Progenitor cell of endocrine pancreas (in vitro differentiated cells): ENCODE measurements at regions not wholly inside any gene's neighbourhood (a gene's known extent, or its start where the extent isn't known, plus 50 kb on each side); places are given as distances from the start of the nearest gene placed in this dataset.

Source experiments
- DNase-seq: peaks from one replicate; pipeline ENCODE4 v3.0.0; 2021; ENCODE audit warnings: low spot score; ENCODE audit not compliant: unreplicated experiment
- H3K27ac Mint-ChIP-seq: 2 replicates; pipeline ENCODE4 v1.8.0; 2021; ENCODE audit warnings: mild to moderate bottlenecking, moderate library complexity, mixed read lengths
- H3K27me3 Mint-ChIP-seq: 2 replicates; pipeline ENCODE4 v1.8.0; 2021; ENCODE audit warnings: mixed read lengths
- H3K36me3 Mint-ChIP-seq: 2 replicates; pipeline ENCODE4 v1.8.0; 2022; ENCODE audit warnings: mixed read lengths; ENCODE audit not compliant: insufficient read depth
- H3K4me1 Mint-ChIP-seq: 2 replicates; pipeline ENCODE4 v1.8.0; 2021; ENCODE audit warnings: low read depth, mixed read lengths
- H3K4me3 Mint-ChIP-seq: 2 replicates; pipeline ENCODE4 v1.8.0; 2021; ENCODE audit warnings: low read depth, mild to moderate bottlenecking, moderate library complexity, mixed read lengths
- H3K9me3 Mint-ChIP-seq: 2 replicates; pipeline ENCODE4 v1.8.0; 2021; ENCODE audit warnings: low read depth, mixed read lengths
- CTCF ChIP-seq: fragments of 200-600 bp; sonication (generic); IDR thresholded peaks from one replicate; pipeline ENCODE4 v1.5.0; 2021; ENCODE audit warnings: antibody characterized with exemption, mild to moderate bottlenecking; ENCODE audit not compliant: unreplicated experiment

GRCh38 chr2:196380098-196380497 is 208.7 kb upstream of the STK17B start:
- Mint-ChIP-seq H3K4me3 (no peak overlapping the region), H3K27ac (no peak overlapping the region), H3K4me1 (no peaks in the 10 kb centered on the region), H3K27me3 (no peaks in the 10 kb centered on the region), H3K36me3 (no peaks in the 10 kb centered on the region), H3K9me3 (no peaks in the 10 kb centered on the region)
- no peak for TF ChIP-seq CTCF
- DNase-seq, result no peak

GRCh38 chr2:196380575-196380974 is 209.2 kb upstream of the STK17B start:
- DNase-seq, result no peak

GRCh38 chr2:196381464-196381863 is 210.1 kb upstream of the STK17B start:
- H3K36me3 Mint-ChIP-seq, result no peaks in the 10 kb centered on the region
- TF ChIP-seq CTCF, result no peak
- H3K9me3 Mint-ChIP-seq, result no peaks in the 10 kb centered on the region
- H3K27me3 Mint-ChIP-seq, result no peaks in the 10 kb centered on the region
- no peak overlapping the region for H3K27ac Mint-ChIP-seq
- H3K4me3 Mint-ChIP-seq, result no peak overlapping the region
- H3K4me1 Mint-ChIP-seq, result no peaks in the 10 kb centered on the region
- DNase-seq, result no peak

More at GRCh38 chr2:196380575-196380974, 209.2 kb upstream of the STK17B start:
- Mint-ChIP-seq H3K27me3 (no peaks in the 10 kb centered on the region), H3K27ac (no peak overlapping the region), H3K4me3 (no peak overlapping the region), H3K36me3 (no peaks in the 10 kb centered on the region), H3K4me1 (no peaks in the 10 kb centered on the region), H3K9me3 (no peaks in the 10 kb centered on the region)
- TF ChIP-seq CTCF, result no peak

- no peak overlapping the region for H3K27ac Mint-ChIP-seq
- H3K9me3 Mint-ChIP-seq, result no peaks in the 10 kb centered on the region
- H3K27me3 Mint-ChIP-seq, result no peaks in the 10 kb centered on the region
- H3K4me3 Mint-ChIP-seq, result no peak overlapping the region
- TF ChIP-seq CTCF, result no peak
- H3K36me3 Mint-ChIP-seq, result no peaks in the 10 kb centered on the region
- H3K4me1 Mint-ChIP-seq, result no peaks in the 10 kb centered on the region
- no peak for DNase-seq
Measured at GRCh38 chr2:196383799-196384198, 212.4 kb upstream of the STK17B start.

GRCh38 chr2:196384729-196385128 is 213.4 kb upstream of the STK17B start:
- TF ChIP-seq CTCF, result no peak
- H3K9me3 Mint-ChIP-seq, result no peaks in the 10 kb centered on the region

GRCh38 chr2:196389670-196390069 is 218.3 kb upstream of the STK17B start:
- Mint-ChIP-seq H3K9me3 (peaks cover 9% of the 10 kb centered on the region), H3K4me1 (no peaks in the 10 kb centered on the region)
- no peak for TF ChIP-seq CTCF

More at GRCh38 chr2:196384729-196385128, 213.4 kb upstream of the STK17B start:
- Mint-ChIP-seq H3K27me3 (no peaks in the 10 kb centered on the region), H3K4me3 (no peak overlapping the region), H3K36me3 (no peaks in the 10 kb centered on the region), H3K4me1 (no peaks in the 10 kb centered on the region), H3K27ac (no peak overlapping the region)
- no peak for DNase-seq

More at GRCh38 chr2:196389670-196390069, 218.3 kb upstream of the STK17B start:
- peaks cover 1% of the 10 kb centered on the region for H3K36me3 Mint-ChIP-seq
- no peak overlapping the region for H3K27ac Mint-ChIP-seq
- no peak for DNase-seq
- H3K27me3 Mint-ChIP-seq, result no peaks in the 10 kb centered on the region
- no peak overlapping the region for H3K4me3 Mint-ChIP-seq
